HG03520 (cell line): ENCODE measurements at regions not wholly inside any gene's neighbourhood (a gene's known extent, or its start where the extent isn't known, plus 50 kb on each side); places are given as distances from the start of the nearest gene placed in this dataset.

Experiments used
- ATAC-seq: cut with Tn5 transposase; IDR thresholded peaks from one replicate; pipeline ENCODE4 v1.9.1; 2021; ENCODE audit warnings: mild to moderate bottlenecking, moderate library complexity; ENCODE audit not compliant: unreplicated experiment

GRCh38 chr18:33870059-33870458 lies 292.0 kb downstream of the ASXL3 start:
- no peak for ATAC-seq

DNA sequence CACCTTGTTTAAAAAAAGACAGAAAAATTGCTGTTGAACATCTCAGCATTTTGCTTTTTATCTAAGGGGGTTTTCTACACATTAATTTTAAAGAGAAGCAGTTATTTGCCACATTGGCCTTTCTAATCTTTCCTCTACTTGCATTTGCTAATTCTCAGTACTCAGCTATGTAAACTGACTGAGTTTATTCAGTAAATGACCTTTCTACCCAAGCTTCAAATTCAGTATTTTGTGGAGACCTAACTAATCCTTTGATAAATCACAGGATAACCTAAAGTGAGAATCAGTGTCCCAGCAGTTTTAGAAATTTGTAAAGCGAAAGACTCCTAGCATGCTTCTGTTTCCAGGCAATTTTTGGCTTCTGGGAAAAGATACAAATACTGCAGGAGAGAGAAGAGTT lies 288.4 kb downstream of the ASXL3 start:
- ATAC-seq: no peak

- no peak for ATAC-seq
Measured at GRCh38 chr18:33863912-33864311, 285.9 kb downstream of the ASXL3 start.

DNA sequence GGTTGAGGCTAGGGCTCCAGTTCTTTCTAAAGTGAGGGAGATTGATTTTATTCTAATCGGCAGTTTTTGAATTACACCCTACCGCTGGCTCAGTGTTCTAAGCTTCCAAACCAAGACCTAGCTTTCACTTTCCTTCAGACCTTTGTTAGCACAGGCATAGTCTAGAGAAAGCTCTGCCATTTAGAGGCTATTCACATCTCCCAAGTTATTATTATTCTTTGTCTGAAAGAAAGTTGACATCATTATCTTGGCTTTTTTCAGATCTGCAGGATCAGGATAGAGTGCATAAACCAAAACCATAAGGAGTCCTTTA lies 276.8 kb downstream of the ASXL3 start:
- no peak for ATAC-seq

GRCh38 chr18:33854086-33854826 lies 276.2 kb downstream of the ASXL3 start:
- ATAC-seq: no peak

GRCh38 chr18:33853187-33853586 lies 275.2 kb downstream of the ASXL3 start:
- ATAC-seq: no peak

DNA sequence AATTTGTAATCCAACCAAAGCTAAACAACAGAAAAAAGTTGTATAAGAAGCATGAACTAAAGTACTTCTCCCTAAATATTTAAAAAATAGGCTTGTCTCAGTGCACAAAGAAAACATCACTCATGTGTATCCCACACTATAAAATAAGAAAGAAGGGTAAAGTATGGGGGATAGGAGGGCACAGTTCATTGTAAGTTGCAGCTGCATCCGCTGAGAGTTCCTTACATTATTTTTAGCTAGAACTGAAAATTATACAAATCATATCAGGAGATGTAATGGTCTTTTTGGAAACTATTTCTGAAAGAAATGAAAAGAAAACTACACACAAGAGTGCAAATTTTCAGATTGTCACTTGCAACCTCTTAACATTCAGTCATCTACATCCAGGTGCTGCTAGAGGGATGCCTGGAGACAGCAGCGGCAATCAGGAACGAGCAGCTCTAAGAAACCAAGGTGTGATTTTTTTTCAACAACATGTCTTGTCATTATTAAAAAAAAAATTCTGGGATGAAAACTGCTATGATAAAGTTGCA lies 273.6 kb downstream of the ASXL3 start:
- no peak for ATAC-seq

DNA sequence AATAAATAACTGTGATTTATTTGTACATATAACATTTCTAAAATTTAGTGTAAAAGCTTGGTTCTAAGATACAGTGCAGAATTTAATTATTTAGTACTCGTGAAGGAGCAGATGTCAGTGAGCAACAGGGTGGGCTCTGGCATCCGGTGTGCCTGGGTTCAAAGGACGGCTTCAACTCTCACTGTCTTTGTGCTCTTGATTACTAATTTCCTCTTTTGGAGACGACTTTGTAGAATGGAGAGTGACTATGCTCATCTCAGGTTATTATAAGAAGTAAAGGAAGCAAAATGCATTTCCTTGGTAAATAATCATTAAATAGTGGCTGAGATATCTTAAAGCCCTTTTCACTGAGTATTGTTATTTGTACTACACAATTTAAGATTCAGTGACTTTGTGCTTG lies 271.7 kb downstream of the ASXL3 start:
- ATAC-seq: no peak

- ATAC-seq: no peak
Measured at GRCh38 chr18:33844232-33844631, 266.2 kb downstream of the ASXL3 start.

- ATAC-seq: no peak
Measured at GRCh38 chr18:33841221-33841967, 263.4 kb downstream of the ASXL3 start.

GRCh38 chr18:33840212-33840593 lies 262.2 kb downstream of the ASXL3 start:
- no peak for ATAC-seq

GRCh38 chr18:33839452-33840211 lies 261.6 kb downstream of the ASXL3 start:
- peak; percentile 89 for ATAC-seq

DNA sequence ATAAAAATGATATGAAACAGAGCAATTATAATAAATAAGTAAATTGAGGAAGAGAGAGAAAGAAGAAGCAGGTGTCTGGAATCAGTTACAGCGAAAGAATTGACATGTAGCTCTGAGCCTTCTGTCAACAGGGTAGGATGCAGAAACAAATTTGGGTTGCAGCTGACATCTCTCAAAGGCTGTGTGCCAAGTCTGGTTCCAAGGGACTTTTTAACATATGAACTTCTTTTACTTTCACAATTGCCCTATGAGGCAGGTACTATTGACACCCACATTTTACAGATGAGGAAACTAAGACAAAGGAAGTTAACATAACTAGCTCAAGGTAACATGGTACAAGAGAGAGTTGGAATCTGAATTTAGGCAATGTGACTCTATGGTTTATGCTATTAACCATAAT lies 260.0 kb downstream of the ASXL3 start:
- ATAC-seq: no peak

DNA sequence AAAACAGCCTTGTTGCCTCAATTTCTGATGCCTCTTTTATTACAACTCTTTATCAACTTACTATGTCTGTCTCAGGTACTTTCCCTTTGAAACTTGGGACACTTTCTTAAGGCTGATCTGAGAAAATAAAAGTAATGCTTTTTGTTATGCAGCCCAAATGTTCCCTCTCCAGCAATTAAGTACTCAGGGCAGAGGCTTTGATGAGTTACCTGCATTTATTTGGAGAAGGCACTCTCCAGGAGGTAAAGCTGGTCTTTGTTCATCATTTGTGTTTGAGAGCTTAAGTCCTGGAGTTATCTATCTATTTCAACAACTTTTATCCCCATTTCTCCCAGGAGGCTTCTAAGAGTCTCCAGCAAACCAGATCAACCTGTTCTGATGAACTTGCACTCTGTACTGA lies 259.2 kb downstream of the ASXL3 start:
- ATAC-seq: no peak

DNA sequence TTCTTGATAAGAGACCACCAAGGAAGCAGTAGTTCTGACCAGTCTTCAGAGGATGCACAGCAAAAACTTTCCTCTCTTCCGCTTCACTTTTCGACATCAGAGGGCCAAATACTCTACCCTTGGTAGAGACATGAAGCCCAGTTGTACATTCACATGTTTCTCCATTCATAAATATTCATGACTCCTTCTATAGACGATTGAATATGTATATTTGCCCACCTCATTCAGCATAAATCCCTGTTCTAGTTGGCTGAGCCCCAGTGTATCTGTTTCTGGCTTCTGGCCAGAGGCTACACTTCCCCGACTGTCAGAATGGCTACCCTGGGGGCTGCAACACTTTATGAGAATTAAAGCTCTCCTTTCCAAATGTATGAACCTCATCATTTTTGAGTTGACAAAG lies 258.5 kb downstream of the ASXL3 start:
- ATAC-seq: no peak

GRCh38 chr18:33835419-33835818 lies 257.4 kb downstream of the ASXL3 start:
- no peak for ATAC-seq

DNA sequence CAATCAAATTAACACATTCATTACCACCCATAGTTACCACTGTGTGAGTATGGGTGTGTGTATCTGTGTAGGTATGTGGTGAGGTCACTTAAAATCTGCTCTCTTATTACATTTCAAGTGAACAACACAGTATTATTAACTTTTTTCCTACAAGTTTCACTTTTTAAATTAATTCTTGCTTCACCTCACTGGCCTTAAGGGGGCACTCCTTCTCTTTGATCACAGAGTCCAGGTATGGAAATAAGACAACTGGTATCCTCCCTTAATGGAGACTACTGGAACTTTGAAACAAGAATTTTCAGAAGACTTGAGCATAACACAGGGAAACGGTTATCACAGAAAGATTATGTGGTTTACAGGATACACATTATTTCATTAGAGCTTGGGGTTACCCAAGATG lies 255.8 kb downstream of the ASXL3 start:
- ATAC-seq: no peak

- ATAC-seq: no peak
Measured at GRCh38 chr18:33831424-33831823, 253.4 kb downstream of the ASXL3 start.

- ATAC-seq: no peak
Measured at GRCh38 chr18:33830213-33830612, 252.2 kb downstream of the ASXL3 start.

GRCh38 chr18:33828949-33829348 lies 250.9 kb downstream of the ASXL3 start:
- ATAC-seq: no peak

DNA sequence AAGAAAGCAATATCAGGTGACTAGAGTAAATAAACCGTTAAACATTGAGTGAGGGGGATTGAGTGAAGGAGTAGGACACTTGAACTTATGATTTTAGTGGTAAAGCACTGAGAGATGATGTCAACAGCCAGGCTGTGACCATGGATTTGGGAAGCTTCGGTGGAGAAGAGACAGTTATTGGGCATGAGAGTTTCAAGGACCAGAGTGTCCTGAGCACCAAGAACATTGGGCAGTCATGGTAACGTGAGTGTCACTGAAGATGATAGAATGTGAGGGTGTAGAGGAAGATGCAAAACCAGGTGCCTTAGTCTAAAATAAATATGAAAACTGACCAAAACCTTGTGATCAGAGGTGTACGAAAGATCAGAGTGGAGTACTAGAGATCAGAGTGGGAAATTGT lies 248.1 kb downstream of the ASXL3 start:
- no peak for ATAC-seq

GRCh38 chr18:33821503-33821902 lies 243.5 kb downstream of the ASXL3 start:
- ATAC-seq: no peak
